GM23248 (cell line): ENCODE measurements at regions not wholly inside any gene's neighbourhood (a gene's known extent, or its start where the extent isn't known, plus 50 kb on each side); places are given as distances from the start of the nearest gene placed in this dataset.

Experiments
- DNase-seq: peaks from one replicate; pipeline ENCODE4 v3.0.0-alpha.2; 2015
- H2AFZ ChIP-seq: fragments of 200-600 bp; sonication (generic); 2 replicates; pipeline ENCODE4 v1.6.1; 2016; ENCODE audit warnings: antibody characterized with exemption
- H3F3A ChIP-seq: fragments of 200-600 bp; sonication (generic); 2 replicates; pipeline ENCODE4 v1.6.1; 2016; ENCODE audit warnings: mild to moderate bottlenecking, antibody characterized with exemption, mixed run types; ENCODE audit not compliant: insufficient read depth
- H3K27ac ChIP-seq: fragments of 200-600 bp; sonication (generic); 2 replicates; pipeline ENCODE4 v1.5.1; 2016; ENCODE audit warnings: mild to moderate bottlenecking
- H3K27me3 ChIP-seq: fragments of 200-600 bp; sonication (generic); replicated peaks from 2 replicates; pipeline ENCODE4 v1.6.1; 2016; ENCODE audit warnings: mild to moderate bottlenecking; ENCODE audit not compliant: insufficient read depth
- H3K36me3 ChIP-seq: fragments of 200-600 bp; sonication (generic); 2 replicates; pipeline ENCODE4 v1.6.1; 2016; ENCODE audit warnings: low read depth, mild to moderate bottlenecking
- H3K4me1 ChIP-seq: fragments of 200-600 bp; sonication (generic); 2 replicates; pipeline ENCODE4 v1.6.1; 2016; ENCODE audit warnings: mild to moderate bottlenecking; ENCODE audit not compliant: insufficient read depth
- H3K4me2 ChIP-seq: fragments of 200-600 bp; sonication (generic); one replicate; pipeline ENCODE4 v1.6.1; 2016; ENCODE audit warnings: mild to moderate bottlenecking; ENCODE audit not compliant: unreplicated experiment
- H3K4me3 ChIP-seq: fragments of 200-600 bp; sonication (generic); 2 replicates; pipeline ENCODE4 v1.5.1; 2016; ENCODE audit warnings: mild to moderate bottlenecking
- H3K79me2 ChIP-seq: fragments of 200-600 bp; sonication (generic); 2 replicates; pipeline ENCODE4 v1.6.1; 2016; ENCODE audit warnings: mild to moderate bottlenecking; ENCODE audit not compliant: insufficient read depth
- H3K9ac ChIP-seq: fragments of 200-600 bp; sonication (generic); 2 replicates; pipeline ENCODE4 v1.6.1; 2016; ENCODE audit warnings: mild to moderate bottlenecking
- H3K9me2 ChIP-seq: fragments of 200-600 bp; sonication (generic); 2 replicates; pipeline ENCODE4 v1.6.1; 2016; ENCODE audit warnings: mixed run types, mild to moderate bottlenecking, moderate library complexity; ENCODE audit not compliant: insufficient read depth
- H3K9me3 ChIP-seq: fragments of 200-600 bp; sonication (generic); one replicate; pipeline ENCODE4 v1.6.1; 2017; ENCODE audit warnings: low read depth
- H4K20me1 ChIP-seq: fragments of 200-600 bp; sonication (generic); 2 replicates; pipeline ENCODE4 v1.6.0; 2016; ENCODE audit not compliant: insufficient read depth
- EZH2 ChIP-seq: fragments of 200-600 bp; sonication (generic); IDR thresholded peaks from 2 replicates; pipeline ENCODE4 v1.6.1; 2018; ENCODE audit warnings: antibody characterized with exemption, mild to moderate bottlenecking; ENCODE audit not compliant: insufficient read depth, poor library complexity, severe bottlenecking
- EZH2phosphoT487 ChIP-seq: fragments of 200-600 bp; sonication (generic); IDR thresholded peaks from 2 replicates; pipeline ENCODE4 v1.6.1; 2018; ENCODE audit warnings: antibody characterized with exemption, moderate library complexity, mild to moderate bottlenecking, low read depth; ENCODE audit not compliant: insufficient read depth
- WGBS, 2 experiments: methylation state at CpG; one replicate each; pipeline ENCODE4 v1.1.6; 2015 to 2017; ENCODE audit warnings: low lambda C conversion rate in 2 of 2, low coverage in 1 of 2; ENCODE audit errors: missing lambda C conversion rate in 2 of 2; 5-methylcytosine and 5-hydroxymethylcytosine counted together
- in situ Hi-C: fragments of 300-500 bp; cut with MboI; formaldehyde crosslinking; loops from 2 replicates; pipeline ENCODE4 v1.15.0; 2020

DNA sequence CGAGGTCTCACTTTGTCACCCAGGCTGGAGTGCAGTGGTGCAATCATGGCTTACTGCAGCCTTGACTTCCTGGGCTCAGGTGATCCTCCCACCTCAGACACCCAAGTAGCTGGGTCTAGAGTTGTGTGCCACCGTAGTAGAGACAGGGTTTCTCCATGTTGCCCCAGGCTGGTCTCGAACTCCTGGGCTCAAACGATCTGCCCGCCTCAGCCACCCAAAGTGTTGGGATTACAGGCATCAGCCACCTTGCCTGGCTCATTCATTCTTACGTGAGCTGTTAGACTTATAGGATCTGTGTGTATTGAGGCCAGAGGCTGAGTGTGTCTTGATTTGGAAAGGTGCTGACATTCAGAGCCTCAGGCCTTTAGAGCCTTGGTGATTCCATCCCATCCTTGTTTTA, 128.1 kb downstream of the SLC25A47 start:
- no peak for TF ChIP-seq EZH2phosphoT487
- no peak for TF ChIP-seq EZH2
- Histone ChIP-seq H3K9me2 (no peaks in the 10 kb centered on the region), H3K4me2 (no peak overlapping the region), H3K9ac (no peak overlapping the region), H3K27ac (no peak overlapping the region), H3K36me3 (no peaks in the 10 kb centered on the region), H3K9me3 (no peaks in the 10 kb centered on the region), H3K79me2 (no peaks in the 10 kb centered on the region), H4K20me1 (peaks cover 5% of the 10 kb centered on the region; the same call in 1 of the 2 replicates), H3K4me1 (no peaks in the 10 kb centered on the region), H3F3A (no peaks in the 10 kb centered on the region), H2AFZ (no peak overlapping the region), H3K4me3 (no peak overlapping the region), H3K27me3 (no peaks in the 10 kb centered on the region)
- no peak for DNase-seq
- in situ Hi-C loops: no loop called here
- WGBS, 2 experiments: 98 to 100% methylated on average over 6 of the region's 6 CpGs

DNA sequence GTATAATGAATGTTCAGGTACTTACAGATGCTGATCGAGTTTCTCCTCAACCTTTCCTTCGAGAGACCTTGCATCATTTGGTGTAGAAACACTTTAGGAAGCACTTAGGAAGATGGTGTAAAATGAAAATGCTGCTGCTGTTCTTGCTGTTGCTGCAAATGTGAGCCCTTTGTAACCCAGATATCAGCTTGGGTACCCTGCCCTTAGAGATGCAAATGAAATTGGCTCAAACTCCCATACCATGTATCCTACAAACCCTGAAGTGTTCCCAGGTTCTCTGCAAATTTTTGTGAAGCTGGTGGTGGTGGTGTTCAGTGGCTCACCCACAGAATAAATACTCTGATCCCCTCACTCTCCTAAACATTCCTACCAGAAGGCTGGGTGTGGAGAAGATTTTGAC, 130.8 kb downstream of the SLC25A47 start:
- Histone ChIP-seq H3K79me2 (no peaks in the 10 kb centered on the region), H3K9ac (no peak overlapping the region), H3K4me2 (no peak overlapping the region), H3K4me1 (0 out of 2 replicates have a peak, but pooled peaks cover 4% of the 10 kb centered on the region), H2AFZ (no peak overlapping the region), H3K36me3 (no peaks in the 10 kb centered on the region), H3K27ac (no peak overlapping the region), H4K20me1 (peaks cover 5% of the 10 kb centered on the region; the same call in 1 of the 2 replicates), H3F3A (peaks cover 6% of the 10 kb centered on the region; the same call in 1 of the 2 replicates), H3K4me3 (no peak overlapping the region), H3K9me2 (no peaks in the 10 kb centered on the region), H3K9me3 (no peaks in the 10 kb centered on the region), H3K27me3 (no peaks in the 10 kb centered on the region)
- DNase-seq: no peak
- TF ChIP-seq EZH2: no peak
- no peak for TF ChIP-seq EZH2phosphoT487
- in situ Hi-C loops: no loop called here
- 77 to 80% methylated on average over 2 of the region's 2 CpGs for WGBS, 2 experiments

DNA sequence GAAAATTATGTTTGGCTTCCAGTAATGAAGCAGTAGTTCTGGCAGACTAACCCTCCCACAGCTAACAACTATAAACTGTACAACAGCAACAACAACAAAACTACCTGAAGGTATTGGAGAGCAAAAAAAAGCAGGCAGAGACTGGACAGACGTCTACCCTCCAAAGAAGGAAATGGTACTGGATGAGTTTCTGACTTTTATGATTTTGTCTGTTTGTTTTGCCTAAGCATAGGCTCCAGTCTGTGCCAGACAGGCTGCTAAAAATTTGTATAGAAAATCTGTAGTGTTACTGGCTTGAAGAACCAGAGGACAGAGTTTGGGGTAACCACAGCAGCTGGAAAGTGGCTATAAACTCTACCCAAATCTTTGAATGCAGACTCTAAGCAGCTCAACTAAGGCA, 131.3 kb downstream of the SLC25A47 start:
- Histone ChIP-seq H3K27me3 (no peaks in the 10 kb centered on the region), H3K79me2 (no peaks in the 10 kb centered on the region), H3K27ac (no peak overlapping the region), H3K36me3 (no peaks in the 10 kb centered on the region), H4K20me1 (peaks cover 5% of the 10 kb centered on the region; the same call in 1 of the 2 replicates), H3K4me3 (no peak overlapping the region), H3K9me3 (no peaks in the 10 kb centered on the region), H3K9me2 (no peaks in the 10 kb centered on the region), H3F3A (peaks cover 6% of the 10 kb centered on the region; the same call in 1 of the 2 replicates), H2AFZ (no peak overlapping the region), H3K9ac (no peak overlapping the region), H3K4me1 (0 out of 2 replicates have a peak, but pooled peaks cover 4% of the 10 kb centered on the region), H3K4me2 (no peak overlapping the region)
- WGBS, 2 experiments: 94 to 100% methylated on average over 1 of the region's 1 CpG
- TF ChIP-seq EZH2phosphoT487 (no peak), EZH2 (no peak)
- no peak for DNase-seq
- in situ Hi-C loops: no loop called here

- no peak for DNase-seq
Observed at GRCh38 chr14:100463937-100464336, 123.3 kb downstream of the BEGAIN start.

More at GRCh38 chr14:100463937-100464336, 123.3 kb downstream of the BEGAIN start:
- Histone ChIP-seq H3K4me2 (no peak overlapping the region), H3K79me2 (0 out of 2 replicates have a peak, but pooled peaks cover 7% of the 10 kb centered on the region), H3K4me3 (no peak overlapping the region), H3F3A (0 out of 2 replicates have a peak, but pooled peaks cover under 1% of the 10 kb centered on the region), H3K4me1 (no peaks in the 10 kb centered on the region), H3K27ac (no peak overlapping the region), H3K27me3 (no peaks in the 10 kb centered on the region), H3K9me3 (no peaks in the 10 kb centered on the region), H2AFZ (no peak overlapping the region), H3K9ac (no peak overlapping the region), H3K36me3 (no peaks in the 10 kb centered on the region), H3K9me2 (no peaks in the 10 kb centered on the region), H4K20me1 (no peaks in the 10 kb centered on the region)
- no peak for TF ChIP-seq EZH2phosphoT487
- TF ChIP-seq EZH2: no peak
- in situ Hi-C loops: no loop called here
- 79 to 83% methylated on average over 3 of the region's 3 CpGs for WGBS, 2 experiments
